Adrenal gland (tissue), 9 donors: ENCODE measurements at regions not wholly inside any gene's neighbourhood (a gene's known extent, or its start where the extent isn't known, plus 50 kb on each side); places are given as distances from the start of the nearest gene placed in this dataset.

Source experiments
- DNase-seq, 7 donors: peaks; one replicate each; pipeline ENCODE4 v3.0.0-alpha.2; 2019 to 2020
- H3K27ac ChIP-seq, 5 donors: fragments of 200-600 bp; sonication (generic) in 4 of 5; 1 replicate in 3 of 5; 2 replicates in 2 of 5; pipeline versions ENCODE4 v1.5.1 to v1.8.0; 2016 to 2020; ENCODE audit warnings: mild to moderate bottlenecking in 1 of 5
- H3K27me3 ChIP-seq: fragments of 200-600 bp; 2 replicates; pipeline ENCODE4 v1.8.0; 2021
- H3K36me3 ChIP-seq, 2 donors: fragments of 200-600 bp; replicated peaks in 1 of 2; 1 replicate in 1 of 2; 2 replicates in 1 of 2; pipeline versions ENCODE4 v1.5.1 to v1.8.0; 2018 to 2022
- H3K4me1 ChIP-seq, 2 donors: fragments of 200-600 bp; replicated peaks in 1 of 2; 1 replicate in 1 of 2; 2 replicates in 1 of 2; pipeline versions ENCODE4 v1.5.1 to v1.8.0; 2018 to 2021
- H3K4me3 ChIP-seq, 4 donors: fragments of 200-600 bp; sonication (generic) in 3 of 4; one replicate each; pipeline ENCODE4 v1.5.1; 2016 to 2018
- H3K9me3 ChIP-seq, 3 donors: fragments of 200-600 bp; sonication (generic) in 1 of 3; replicated peaks in 1 of 3; 1 replicate in 2 of 3; 2 replicates in 1 of 3; pipeline versions ENCODE4 v1.5.1 to v1.8.0; 2016 to 2021
- POLR2A ChIP-seq, 2 donors: fragments of 450-650 bp; IDR thresholded peaks; one replicate each; pipeline ENCODE4 v1.6.1; 2017; ENCODE audit warnings: antibody characterized with exemption in 2 of 2, mild to moderate bottlenecking in 2 of 2, moderate library complexity in 1 of 2
- WGBS, 4 donors: extraction: QIAGEN DNeasy Blood & Tissue Kit in 2 of 4; methylation state at CpG; one replicate each; pipeline versions ENCODE4 v1.1.5 to v1.1.7; 2013 to 2017; 5-methylcytosine and 5-hydroxymethylcytosine counted together
- intact Hi-C, 2 donors: fragments of 100-400 bp; cut with DNase I; formaldehyde crosslinking; loops; one replicate each; pipeline versions ENCODE4 v1.14.1 to v1.15.0; 2022 to 2023
- TF ChIP-seq, protein P1 (sequence below), 6 experiments: fragments of 450-650 bp in 4 of 6; fragments of 200-600 bp in 2 of 6; sonication (generic) in 1 of 6; IDR thresholded peaks; 1 replicate in 5 of 6; 2 replicates in 1 of 6; pipeline versions ENCODE4 v1.5.1 to v1.8.0; 2016 to 2021; ENCODE audit warnings: antibody characterized with exemption in 6 of 6, mild to moderate bottlenecking in 2 of 6, moderate library complexity in 1 of 6
- donor health status: healthy with polysubstance abuse.
- donor health status: Bipolar disorder and iron deficiency.
- donor health status: DM: yes; HTN: yes; CAD: no.
- donor health status: DM: no; HTN: no; CAD: no.
- donor health status: DM: no; HTN: no; CAD: no.

DNA sequence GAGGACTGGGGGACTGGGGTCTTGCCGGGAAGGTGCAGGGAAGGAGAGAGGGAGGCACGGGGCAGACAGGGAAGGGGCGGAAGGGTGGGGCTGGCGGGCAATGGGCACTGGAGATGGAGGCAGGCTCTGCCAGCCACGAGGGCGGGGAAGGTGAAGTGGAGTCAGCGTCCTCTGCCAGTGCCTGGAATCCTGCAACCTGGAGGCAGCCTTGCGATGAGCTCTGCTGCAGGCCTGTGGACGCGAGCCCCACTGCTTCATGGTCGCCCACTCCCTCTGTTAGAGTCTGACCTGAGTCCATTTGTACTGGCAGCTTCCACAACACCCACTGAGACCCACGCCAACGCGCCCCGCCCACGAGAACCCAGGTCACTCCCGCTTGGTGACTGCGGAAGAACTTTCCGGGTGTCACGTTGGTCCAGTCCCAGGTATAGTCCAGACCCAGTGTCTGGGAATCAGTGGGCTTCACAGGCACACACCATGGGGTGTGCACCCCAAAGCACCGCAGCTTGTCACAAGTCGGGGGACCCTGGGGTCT, 106.4 kb upstream of the PPP1R26 start:
- Histone ChIP-seq H3K36me3 (no peaks in the 10 kb centered on the region), H3K27ac (no peak overlapping the region), H3K4me1 (no peaks in the 10 kb centered on the region), H3K4me3 (no peak overlapping the region), H3K27me3 (no peaks in the 10 kb centered on the region), H3K9me3 (no peaks in the 10 kb centered on the region)
- 82 to 93% (median 88%) methylated on average over 19 to 22 of the region's 22 CpGs for WGBS, 4 donors
- TF ChIP-seq, protein P1, sequence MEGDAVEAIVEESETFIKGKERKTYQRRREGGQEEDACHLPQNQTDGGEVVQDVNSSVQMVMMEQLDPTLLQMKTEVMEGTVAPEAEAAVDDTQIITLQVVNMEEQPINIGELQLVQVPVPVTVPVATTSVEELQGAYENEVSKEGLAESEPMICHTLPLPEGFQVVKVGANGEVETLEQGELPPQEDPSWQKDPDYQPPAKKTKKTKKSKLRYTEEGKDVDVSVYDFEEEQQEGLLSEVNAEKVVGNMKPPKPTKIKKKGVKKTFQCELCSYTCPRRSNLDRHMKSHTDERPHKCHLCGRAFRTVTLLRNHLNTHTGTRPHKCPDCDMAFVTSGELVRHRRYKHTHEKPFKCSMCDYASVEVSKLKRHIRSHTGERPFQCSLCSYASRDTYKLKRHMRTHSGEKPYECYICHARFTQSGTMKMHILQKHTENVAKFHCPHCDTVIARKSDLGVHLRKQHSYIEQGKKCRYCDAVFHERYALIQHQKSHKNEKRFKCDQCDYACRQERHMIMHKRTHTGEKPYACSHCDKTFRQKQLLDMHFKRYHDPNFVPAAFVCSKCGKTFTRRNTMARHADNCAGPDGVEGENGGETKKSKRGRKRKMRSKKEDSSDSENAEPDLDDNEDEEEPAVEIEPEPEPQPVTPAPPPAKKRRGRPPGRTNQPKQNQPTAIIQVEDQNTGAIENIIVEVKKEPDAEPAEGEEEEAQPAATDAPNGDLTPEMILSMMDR (IDR thresholded peaks at IDR 0.05): no peak
- no peak for TF ChIP-seq POLR2A (IDR thresholded peaks at IDR 0.05)
- DNase-seq: no peak
- intact Hi-C loops: no loop called here

DNA sequence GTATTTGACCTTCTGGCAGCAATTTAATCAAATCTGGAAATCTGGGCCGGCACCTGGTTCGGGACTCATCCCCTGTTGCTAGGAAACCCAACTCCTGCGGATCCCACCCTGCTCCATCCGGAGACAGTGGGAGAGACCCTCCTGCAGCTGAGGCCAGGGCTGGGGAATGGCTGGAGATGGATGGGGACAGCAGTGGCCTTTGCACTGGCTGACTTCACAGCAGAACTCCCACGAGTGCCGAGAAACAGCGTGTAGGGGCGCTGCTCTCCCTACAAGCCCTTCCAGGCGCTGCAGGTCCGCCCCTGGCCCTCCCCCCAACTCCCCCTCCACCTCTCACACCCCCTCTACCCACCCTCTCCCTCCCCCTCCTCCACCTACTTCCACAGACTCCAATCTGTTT, 105.8 kb upstream of the PPP1R26 start:
- 9 to 21% (median 20%) methylated on average over 10 of the region's 10 CpGs; no CpG with 5 or more reads in 1 of the 4 donors for WGBS, 4 donors
- intact Hi-C loops: no loop called here
- Histone ChIP-seq H3K9me3 (no peaks in the 10 kb centered on the region), H3K4me1 (no peaks in the 10 kb centered on the region), H3K27ac (no peak overlapping the region), H3K4me3 (no peak overlapping the region), H3K36me3 (no peaks in the 10 kb centered on the region), H3K27me3 (no peaks in the 10 kb centered on the region)
- TF ChIP-seq, protein P1 (IDR thresholded peaks at IDR 0.05): no peak
- no peak for TF ChIP-seq POLR2A (IDR thresholded peaks at IDR 0.05)
- DNase-seq: no peak

- Histone ChIP-seq H3K27ac (no peak overlapping the region), H3K27me3 (no peaks in the 10 kb centered on the region), H3K4me1 (no peaks in the 10 kb centered on the region), H3K9me3 (no peaks in the 10 kb centered on the region), H3K36me3 (no peaks in the 10 kb centered on the region), H3K4me3 (no peak overlapping the region)
- TF ChIP-seq, protein P1 (IDR thresholded peaks at IDR 0.05): no peak
- TF ChIP-seq POLR2A (IDR thresholded peaks at IDR 0.05): no peak
- DNase-seq: no peak
- WGBS, 4 donors: 49 to 58% (median 52%) methylated on average over 7 to 8 of the region's 8 CpGs
- intact Hi-C loops: no loop called here
Observed at GRCh38 chr9:135374591-135374990, 105.0 kb upstream of the PPP1R26 start.

DNA sequence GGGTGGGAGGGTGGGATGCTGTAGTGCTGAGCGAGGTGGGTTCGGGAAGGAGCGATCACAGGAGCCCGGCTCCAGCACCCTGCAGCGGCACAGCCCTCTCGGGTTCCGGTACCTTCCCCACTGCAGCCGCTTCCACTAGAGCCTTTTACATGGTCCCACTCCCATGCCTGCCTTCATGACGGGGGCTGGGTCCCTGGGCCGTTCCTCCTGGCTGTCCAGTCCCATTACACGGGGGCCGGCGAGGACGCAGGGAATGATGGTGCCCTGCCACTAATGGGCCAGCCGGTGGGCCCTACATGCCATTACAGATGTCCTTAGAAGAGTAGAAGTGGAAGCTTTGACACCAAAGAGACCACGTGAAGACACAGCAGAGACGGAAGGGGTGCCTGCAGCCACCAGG, 104.6 kb upstream of the PPP1R26 start:
- Histone ChIP-seq H3K27me3 (no peaks in the 10 kb centered on the region), H3K4me3 (no peak overlapping the region), H3K4me1 (no peaks in the 10 kb centered on the region), H3K27ac (no peak overlapping the region), H3K36me3 (no peaks in the 10 kb centered on the region), H3K9me3 (no peaks in the 10 kb centered on the region)
- intact Hi-C loops: no loop called here
- 73 to 85% (median 78%) methylated on average over 16 to 17 of the region's 17 CpGs for WGBS, 4 donors
- TF ChIP-seq, protein P1 (IDR thresholded peaks at IDR 0.05): no peak
- no peak for TF ChIP-seq POLR2A (IDR thresholded peaks at IDR 0.05)
- DNase-seq: no peak
